Kidney glomerular epithelial cell (primary cell): ENCODE measurements at regions not wholly inside any gene's neighbourhood (a gene's known extent, or its start where the extent isn't known, plus 50 kb on each side); places are given as distances from the start of the nearest gene placed in this dataset.
"Not testable (repeated sequence)": the region's sequence is repeated elsewhere in the genome, so short reads cannot be mapped to it uniquely, and the experiment has no call there.

Experiments
- DNase-seq: peaks from one replicate; lab custom pipeline; 2025; lab: John Stamatoyannopoulos, UW

- no peak for DNase-seq
These were observed 1160.2 kb downstream of the FAM133A start for GRCh38 chrX:94834226-94834625.

- DNase-seq: no peak
These were observed 1176.8 kb downstream of the FAM133A start for GRCh38 chrX:94850811-94851210.

GRCh38 chrX:94854251-94854650 is 1180.2 kb downstream of the FAM133A start:
- no peak for DNase-seq

- not testable (repeated sequence) for DNase-seq
These were observed 1188.5 kb downstream of the FAM133A start for GRCh38 chrX:94862470-94862869.

GRCh38 chrX:94871640-94872039 is 1197.6 kb downstream of the FAM133A start:
- DNase-seq: no peak

- DNase-seq: no peak
These were observed 1227.8 kb downstream of the FAM133A start for GRCh38 chrX:94901849-94902248.

- DNase-seq: no peak
These were observed 1234.2 kb downstream of the FAM133A start for GRCh38 chrX:94908171-94908570.

GRCh38 chrX:94908648-94909047 is 1234.6 kb downstream of the FAM133A start:
- no peak for DNase-seq

- DNase-seq: no peak
These were observed 1240.2 kb downstream of the FAM133A start for GRCh38 chrX:94914235-94914634.

- no peak for DNase-seq
These were observed 1258.4 kb downstream of the FAM133A start for GRCh38 chrX:94932278-94932965.

- DNase-seq: no peak
These were observed 1262.7 kb downstream of the FAM133A start for GRCh38 chrX:94936722-94937121.

GRCh38 chrX:94937491-94937890 is 1263.5 kb downstream of the FAM133A start:
- no peak for DNase-seq

GRCh38 chrX:94942603-94943002 is 1268.6 kb downstream of the FAM133A start:
- no peak for DNase-seq

- DNase-seq: not testable (repeated sequence)
These were observed 1272.1 kb downstream of the FAM133A start for GRCh38 chrX:94946137-94946536.

GRCh38 chrX:94961730-94962129 is 1287.7 kb downstream of the FAM133A start:
- DNase-seq: no peak

- DNase-seq: no peak
These were observed 1303.6 kb downstream of the FAM133A start for GRCh38 chrX:94977562-94977961.

- DNase-seq: no peak
These were observed 1304.0 kb downstream of the FAM133A start for GRCh38 chrX:94977986-94978385.
